Omental fat pad (tissue), 3 donors: ENCODE measurements at regions not wholly inside any gene's neighbourhood (a gene's known extent, or its start where the extent isn't known, plus 50 kb on each side); places are given as distances from the start of the nearest gene placed in this dataset.

Source experiments
- ATAC-seq: fragments of 150-250 bp; one replicate; pipeline ENCODE4 v1.9.1; 2016; ENCODE audit warnings: mild to moderate bottlenecking, moderate library complexity; ENCODE audit not compliant: low FRiP score
- DNase-seq: peaks from one replicate; pipeline ENCODE4 v3.0.0-alpha.2; 2019; ENCODE audit warnings: low spot score
- TF ChIP-seq, protein P1 (sequence below), 3 donors: fragments of 450-650 bp; IDR thresholded peaks; one replicate each; pipeline ENCODE4 v1.5.1; 2016 to 2017; ENCODE audit warnings: antibody characterized with exemption in 3 of 3, mild to moderate bottlenecking in 3 of 3, moderate library complexity in 2 of 3

- ATAC-seq (no peak), DNase-seq (no peak)
- TF ChIP-seq, protein P1, sequence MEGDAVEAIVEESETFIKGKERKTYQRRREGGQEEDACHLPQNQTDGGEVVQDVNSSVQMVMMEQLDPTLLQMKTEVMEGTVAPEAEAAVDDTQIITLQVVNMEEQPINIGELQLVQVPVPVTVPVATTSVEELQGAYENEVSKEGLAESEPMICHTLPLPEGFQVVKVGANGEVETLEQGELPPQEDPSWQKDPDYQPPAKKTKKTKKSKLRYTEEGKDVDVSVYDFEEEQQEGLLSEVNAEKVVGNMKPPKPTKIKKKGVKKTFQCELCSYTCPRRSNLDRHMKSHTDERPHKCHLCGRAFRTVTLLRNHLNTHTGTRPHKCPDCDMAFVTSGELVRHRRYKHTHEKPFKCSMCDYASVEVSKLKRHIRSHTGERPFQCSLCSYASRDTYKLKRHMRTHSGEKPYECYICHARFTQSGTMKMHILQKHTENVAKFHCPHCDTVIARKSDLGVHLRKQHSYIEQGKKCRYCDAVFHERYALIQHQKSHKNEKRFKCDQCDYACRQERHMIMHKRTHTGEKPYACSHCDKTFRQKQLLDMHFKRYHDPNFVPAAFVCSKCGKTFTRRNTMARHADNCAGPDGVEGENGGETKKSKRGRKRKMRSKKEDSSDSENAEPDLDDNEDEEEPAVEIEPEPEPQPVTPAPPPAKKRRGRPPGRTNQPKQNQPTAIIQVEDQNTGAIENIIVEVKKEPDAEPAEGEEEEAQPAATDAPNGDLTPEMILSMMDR (IDR thresholded peaks at IDR 0.05) = no peak
These were observed 57.4 kb upstream of the TMPRSS15 start for GRCh38 chr21:18460979-18461378.

DNA sequence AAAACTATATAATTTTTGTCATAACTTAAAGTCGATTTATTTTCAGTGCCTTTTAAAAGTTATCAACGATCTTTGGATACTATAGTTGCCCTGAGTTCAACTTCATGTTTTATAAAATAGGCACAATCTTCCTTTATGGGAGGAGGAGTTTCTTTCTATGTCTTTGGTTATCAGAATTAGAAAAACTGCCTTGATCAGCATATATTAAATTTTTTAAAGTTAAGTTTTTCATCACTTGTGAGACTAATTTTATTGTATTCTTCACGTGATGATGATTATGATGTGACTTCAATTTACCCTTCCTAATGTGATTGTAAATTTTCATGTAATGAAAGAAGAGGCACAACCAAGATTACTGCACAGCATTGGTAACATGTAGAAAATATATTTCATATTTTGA is 58.2 kb upstream of the TMPRSS15 start:
- DNase-seq (no peak), ATAC-seq (no peak)
- TF ChIP-seq, protein P1 (IDR thresholded peaks at IDR 0.05) = no peak

GRCh38 chr21:18467715-18468114 is 64.1 kb upstream of the TMPRSS15 start:
- TF ChIP-seq, protein P1 (IDR thresholded peaks at IDR 0.05) = no peak
- DNase-seq (no peak), ATAC-seq (no peak)

GRCh38 chr21:18468790-18469189 is 65.2 kb upstream of the TMPRSS15 start:
- DNase-seq = no peak
- TF ChIP-seq, protein P1 (IDR thresholded peaks at IDR 0.05) = no peak
- ATAC-seq = no peak

GRCh38 chr21:18476639-18477038 is 73.1 kb upstream of the TMPRSS15 start:
- TF ChIP-seq, protein P1 (IDR thresholded peaks at IDR 0.05) = no peak
- ATAC-seq = no peak
- DNase-seq = no peak

- DNase-seq (no peak), ATAC-seq (no peak)
- TF ChIP-seq, protein P1 (IDR thresholded peaks at IDR 0.05) = no peak
These were observed 73.5 kb upstream of the TMPRSS15 start for GRCh38 chr21:18477043-18477442.

- TF ChIP-seq, protein P1 (IDR thresholded peaks at IDR 0.05) = no peak
These were observed 74.9 kb upstream of the TMPRSS15 start for GRCh38 chr21:18478513-18478912.

More at GRCh38 chr21:18478513-18478912, 74.9 kb upstream of the TMPRSS15 start:
- no peak for DNase-seq
- no peak for ATAC-seq
